ENCODE measurements at regions not wholly inside any gene's neighbourhood (a gene's known extent, or its start where the extent isn't known, plus 50 kb on each side); places are given as distances from the start of the nearest gene placed in this dataset.

- DNase-seq, result no peak
- Mint-ChIP-seq H3K36me3 (no peaks in the 10 kb centered on the region), H3K4me1 (no peaks in the 10 kb centered on the region), H3K4me3 (no peak overlapping the region), H3K27me3 (no peaks in the 10 kb centered on the region), H3K9me3 (peaks cover 0 to 5% (median 3%) of the 10 kb centered on the region in 7 donors), H3K27ac (no peak overlapping the region)
- Histone ChIP-seq H3K27me3 (ENCODE audit: control insufficient read depth, insufficient read depth, low read length) (no peaks in the 10 kb centered on the region), H3K27ac (ENCODE audit: insufficient read depth, low read length, poor library complexity, severe bottlenecking) (no peak overlapping the region), H3K9me3 (ENCODE audit: control insufficient read depth in 2 of 2, low read length in 2 of 2) (no peaks in the 10 kb centered on the region), H3K36me3 (ENCODE audit: control insufficient read depth, insufficient read depth, low read length) (no peaks in the 10 kb centered on the region), H3K4me3 (ENCODE audit: low read depth, low read length) (no peak overlapping the region), H3K4me1 (ENCODE audit: control insufficient read depth, insufficient read depth, low read length, poor library complexity, severe bottlenecking) (no peaks in the 10 kb centered on the region)
- no peak for ATAC-seq (ENCODE audit: low read depth in 2 of 2)
Measured at GRCh38 chr17:71934520-71934919, 186.3 kb upstream of the SOX9 start.

DNA sequence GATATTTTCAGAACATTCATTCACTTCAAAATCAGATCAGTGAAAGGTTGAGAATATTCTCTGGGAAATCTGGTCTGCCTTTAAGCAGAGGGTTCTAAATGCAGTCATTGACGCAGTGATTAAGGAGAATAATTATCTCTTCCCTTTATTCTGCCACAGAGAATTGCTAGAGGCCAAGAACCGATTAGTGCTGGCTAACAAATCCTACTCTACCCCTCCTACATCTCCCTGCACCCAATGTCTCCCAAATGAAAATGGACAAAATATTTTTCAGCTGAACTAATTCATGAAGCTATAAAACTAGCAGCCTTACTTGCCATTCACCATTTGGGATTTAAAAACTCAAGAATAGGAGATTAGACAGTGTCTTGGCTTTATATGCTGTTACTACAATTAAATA, 185.5 kb upstream of the SOX9 start:
- no peaks in the 10 kb centered on the region for H3K4me1 ChIP-seq (ENCODE audit: control insufficient read depth, insufficient read depth, low read length, poor library complexity, severe bottlenecking)
- H3K36me3 ChIP-seq (ENCODE audit: control insufficient read depth, insufficient read depth, low read length), result no peaks in the 10 kb centered on the region
- no peaks in the 10 kb centered on the region for H3K9me3 ChIP-seq (ENCODE audit: control insufficient read depth in 2 of 2, low read length in 2 of 2)
- H3K4me1 Mint-ChIP-seq, result no peaks in the 10 kb centered on the region
- no peak overlapping the region for H3K4me3 ChIP-seq (ENCODE audit: low read depth, low read length)
- DNase-seq, result no peak
- no peaks in the 10 kb centered on the region for H3K27me3 Mint-ChIP-seq
- ATAC-seq (ENCODE audit: low read depth in 2 of 2), result no peak
- no peak overlapping the region for H3K27ac Mint-ChIP-seq
- H3K27ac ChIP-seq (ENCODE audit: insufficient read depth, low read length, poor library complexity, severe bottlenecking), result no peak overlapping the region
- no peak overlapping the region for H3K4me3 Mint-ChIP-seq
- H3K9me3 Mint-ChIP-seq, result peaks cover 0 to 7% (median 3%) of the 10 kb centered on the region in 7 donors
- no peaks in the 10 kb centered on the region for H3K36me3 Mint-ChIP-seq
- no peaks in the 10 kb centered on the region for H3K27me3 ChIP-seq (ENCODE audit: control insufficient read depth, insufficient read depth, low read length)

DNA sequence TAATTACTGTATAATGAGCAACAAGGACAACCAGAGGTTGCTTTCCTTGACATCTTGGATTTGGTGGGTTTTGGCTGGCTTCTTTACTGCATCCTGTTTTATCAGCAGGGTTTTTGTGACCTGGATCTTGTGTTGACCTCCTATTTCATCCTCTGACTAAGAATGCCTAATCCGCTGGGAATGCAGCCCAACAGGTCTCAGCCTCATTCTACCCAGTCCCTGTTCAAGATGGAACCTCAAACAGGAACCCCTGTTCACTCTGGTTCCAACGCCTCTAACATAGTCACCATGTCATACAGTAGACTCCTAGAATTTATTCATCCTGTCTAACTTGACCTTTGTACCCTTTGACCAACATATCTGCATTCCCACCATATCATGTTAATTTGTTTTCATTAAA, 183.8 kb upstream of the SOX9 start:
- no peaks in the 10 kb centered on the region for H3K36me3 ChIP-seq (ENCODE audit: control insufficient read depth, insufficient read depth, low read length)
- ATAC-seq (ENCODE audit: low read depth in 2 of 2) (no peak), DNase-seq (no peak)
- Mint-ChIP-seq H3K4me1 (no peaks in the 10 kb centered on the region), H3K36me3 (no peaks in the 10 kb centered on the region), H3K27ac (no peak overlapping the region), H3K27me3 (no peaks in the 10 kb centered on the region), H3K4me3 (no peak overlapping the region), H3K9me3 (peaks cover 0 to 5% (median 0%) of the 10 kb centered on the region in 7 donors)
- H3K27ac ChIP-seq (ENCODE audit: insufficient read depth, low read length, poor library complexity, severe bottlenecking), result no peak overlapping the region
- H3K4me3 ChIP-seq (ENCODE audit: low read depth, low read length), result no peak overlapping the region
- H3K9me3 ChIP-seq (ENCODE audit: control insufficient read depth in 2 of 2, low read length in 2 of 2), result no peaks in the 10 kb centered on the region
- no peaks in the 10 kb centered on the region for H3K4me1 ChIP-seq (ENCODE audit: control insufficient read depth, insufficient read depth, low read length, poor library complexity, severe bottlenecking)
- H3K27me3 ChIP-seq (ENCODE audit: control insufficient read depth, insufficient read depth, low read length), result no peaks in the 10 kb centered on the region

DNA sequence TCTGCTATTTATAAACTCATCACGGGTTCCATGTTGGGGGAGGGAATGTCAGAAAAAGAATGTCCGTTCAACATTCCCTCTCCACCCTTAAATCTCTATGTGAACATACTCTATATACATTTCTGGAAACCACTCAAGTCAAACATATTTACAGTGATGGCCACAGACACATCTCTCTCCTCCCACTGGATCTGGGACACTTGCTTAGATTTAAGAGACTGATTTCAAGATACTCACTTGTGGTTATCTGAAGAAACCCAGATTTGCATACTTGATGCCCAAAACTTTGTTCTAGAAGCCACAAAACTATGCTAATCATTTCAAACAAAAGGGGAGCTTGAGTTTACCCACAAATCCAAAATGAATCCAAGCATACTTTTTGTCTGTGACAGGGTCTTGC, 182.9 kb upstream of the SOX9 start:
- no peaks in the 10 kb centered on the region for H3K9me3 ChIP-seq (ENCODE audit: control insufficient read depth in 2 of 2, low read length in 2 of 2)
- Mint-ChIP-seq H3K4me1 (no peaks in the 10 kb centered on the region), H3K9me3 (peaks cover 0 to 5% (median 1%) of the 10 kb centered on the region in 7 donors), H3K27ac (no peak overlapping the region), H3K27me3 (no peaks in the 10 kb centered on the region), H3K4me3 (no peak overlapping the region), H3K36me3 (no peaks in the 10 kb centered on the region)
- no peak for ATAC-seq (ENCODE audit: low read depth in 2 of 2)
- no peak overlapping the region for H3K27ac ChIP-seq (ENCODE audit: insufficient read depth, low read length, poor library complexity, severe bottlenecking)
- DNase-seq, result no peak
- H3K4me3 ChIP-seq (ENCODE audit: low read depth, low read length), result no peak overlapping the region
- no peaks in the 10 kb centered on the region for H3K36me3 ChIP-seq (ENCODE audit: control insufficient read depth, insufficient read depth, low read length)
- no peaks in the 10 kb centered on the region for H3K27me3 ChIP-seq (ENCODE audit: control insufficient read depth, insufficient read depth, low read length)
- H3K4me1 ChIP-seq (ENCODE audit: control insufficient read depth, insufficient read depth, low read length, poor library complexity, severe bottlenecking), result no peaks in the 10 kb centered on the region

- H3K9me3 ChIP-seq (ENCODE audit: control insufficient read depth in 2 of 2, low read length in 2 of 2), result no peaks in the 10 kb centered on the region
Measured at GRCh38 chr17:71938340-71939010, 182.3 kb upstream of the SOX9 start.

GRCh38 chr17:71941920-71942319, 178.9 kb upstream of the SOX9 start:
- Mint-ChIP-seq H3K4me3 (no peak overlapping the region), H3K9me3 (peaks cover 0 to 14% (median 8%) of the 10 kb centered on the region in 7 donors), H3K27me3 (no peaks in the 10 kb centered on the region), H3K27ac (no peak overlapping the region), H3K36me3 (no peaks in the 10 kb centered on the region), H3K4me1 (no peaks in the 10 kb centered on the region)
- no peaks in the 10 kb centered on the region for H3K4me1 ChIP-seq (ENCODE audit: control insufficient read depth, insufficient read depth, low read length, poor library complexity, severe bottlenecking)
- DNase-seq (no peak), ATAC-seq (ENCODE audit: low read depth in 2 of 2) (no peak)
- no peak overlapping the region for H3K27ac ChIP-seq (ENCODE audit: insufficient read depth, low read length, poor library complexity, severe bottlenecking)
- no peaks in the 10 kb centered on the region for H3K27me3 ChIP-seq (ENCODE audit: control insufficient read depth, insufficient read depth, low read length)
- no peaks in the 10 kb centered on the region for H3K9me3 ChIP-seq (ENCODE audit: control insufficient read depth in 2 of 2, low read length in 2 of 2)
- no peak overlapping the region for H3K4me3 ChIP-seq (ENCODE audit: low read depth, low read length)
- no peaks in the 10 kb centered on the region for H3K36me3 ChIP-seq (ENCODE audit: control insufficient read depth, insufficient read depth, low read length)

More at GRCh38 chr17:71938340-71939010, 182.3 kb upstream of the SOX9 start:
- ATAC-seq (ENCODE audit: low read depth in 2 of 2) (no peak), DNase-seq (no peak)
- Mint-ChIP-seq H3K4me1 (no peaks in the 10 kb centered on the region), H3K27ac (no peak overlapping the region), H3K4me3 (no peak overlapping the region), H3K27me3 (no peaks in the 10 kb centered on the region), H3K9me3 (peaks cover 0 to 5% (median 1%) of the 10 kb centered on the region in 7 donors), H3K36me3 (no peaks in the 10 kb centered on the region)
- no peaks in the 10 kb centered on the region for H3K36me3 ChIP-seq (ENCODE audit: control insufficient read depth, insufficient read depth, low read length)
- H3K4me3 ChIP-seq (ENCODE audit: low read depth, low read length), result no peak overlapping the region
- no peaks in the 10 kb centered on the region for H3K27me3 ChIP-seq (ENCODE audit: control insufficient read depth, insufficient read depth, low read length)
- no peaks in the 10 kb centered on the region for H3K4me1 ChIP-seq (ENCODE audit: control insufficient read depth, insufficient read depth, low read length, poor library complexity, severe bottlenecking)
- no peak overlapping the region for H3K27ac ChIP-seq (ENCODE audit: insufficient read depth, low read length, poor library complexity, severe bottlenecking)

DNA sequence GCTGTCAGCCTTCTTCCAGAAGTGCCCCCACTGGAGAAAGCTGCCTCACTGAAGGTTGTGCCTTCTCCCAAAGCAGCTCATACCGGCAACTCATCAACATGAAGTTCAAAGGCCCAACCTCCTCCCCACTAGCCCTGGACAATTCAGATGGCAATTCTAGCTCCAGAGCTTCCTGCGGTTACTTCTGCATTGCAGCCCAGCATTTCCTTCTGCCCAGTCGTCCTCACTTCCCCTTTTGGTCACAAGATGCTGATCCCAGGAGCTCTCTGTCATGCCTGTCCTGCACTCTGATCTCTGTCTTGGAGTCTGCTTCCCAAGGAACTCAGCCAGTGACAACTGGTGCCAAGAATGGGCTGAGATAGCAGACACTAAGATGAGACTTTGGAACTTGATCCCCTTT, 178.2 kb upstream of the SOX9 start:
- H3K4me1 Mint-ChIP-seq, result no peaks in the 10 kb centered on the region
- no peaks in the 10 kb centered on the region for H3K9me3 ChIP-seq (ENCODE audit: control insufficient read depth in 2 of 2, low read length in 2 of 2)
- H3K27ac Mint-ChIP-seq, result no peak overlapping the region
- H3K4me3 ChIP-seq (ENCODE audit: low read depth, low read length), result no peak overlapping the region
- DNase-seq (no peak), ATAC-seq (ENCODE audit: low read depth in 2 of 2) (no peak)
- no peaks in the 10 kb centered on the region for H3K27me3 Mint-ChIP-seq
- H3K4me1 ChIP-seq (ENCODE audit: control insufficient read depth, insufficient read depth, low read length, poor library complexity, severe bottlenecking), result no peaks in the 10 kb centered on the region
- no peak overlapping the region for H3K27ac ChIP-seq (ENCODE audit: insufficient read depth, low read length, poor library complexity, severe bottlenecking)
- H3K9me3 Mint-ChIP-seq, result peaks cover 0 to 14% (median 8%) of the 10 kb centered on the region in 7 donors
- no peaks in the 10 kb centered on the region for H3K27me3 ChIP-seq (ENCODE audit: control insufficient read depth, insufficient read depth, low read length)
- H3K36me3 ChIP-seq (ENCODE audit: control insufficient read depth, insufficient read depth, low read length), result no peaks in the 10 kb centered on the region
- H3K4me3 Mint-ChIP-seq, result no peak overlapping the region
- H3K36me3 Mint-ChIP-seq, result no peaks in the 10 kb centered on the region

DNA sequence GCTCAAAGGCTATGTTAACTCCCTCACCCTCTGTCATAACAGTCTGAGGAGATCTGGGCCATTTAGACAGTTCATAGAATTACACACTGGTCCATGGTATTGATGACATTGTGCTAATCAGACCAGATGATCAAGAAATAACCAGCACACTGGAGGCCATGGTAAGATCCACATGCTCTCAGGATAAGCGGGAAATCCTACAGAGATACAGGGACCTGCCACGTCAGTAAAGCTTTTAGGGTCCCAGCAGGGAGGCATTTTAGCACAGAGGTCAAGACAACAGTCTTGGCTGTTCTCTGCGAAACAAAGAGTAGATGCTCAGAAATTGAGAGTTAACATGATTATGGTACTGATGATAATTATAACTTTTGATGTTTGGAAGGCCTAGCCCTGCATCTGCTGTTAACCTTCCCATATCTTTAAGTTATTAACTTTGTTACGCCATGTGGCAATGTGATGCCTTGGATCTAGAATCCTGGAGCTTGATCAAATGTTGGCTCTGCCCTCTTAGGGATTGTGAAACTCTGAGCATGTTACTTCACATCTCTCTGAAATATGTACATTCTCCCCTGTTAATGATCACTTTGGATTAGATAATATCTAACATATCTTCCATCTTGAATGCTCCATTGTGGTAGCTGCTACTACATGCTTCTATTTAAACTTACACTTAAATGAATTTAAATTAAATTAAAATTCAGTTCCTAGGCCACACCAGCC, 172.0 kb upstream of the SOX9 start:
- Histone ChIP-seq H3K36me3 (ENCODE audit: control insufficient read depth, insufficient read depth, low read length) (no peaks in the 10 kb centered on the region), H3K4me1 (ENCODE audit: control insufficient read depth, insufficient read depth, low read length, poor library complexity, severe bottlenecking) (no peaks in the 10 kb centered on the region), H3K27me3 (ENCODE audit: control insufficient read depth, insufficient read depth, low read length) (no peaks in the 10 kb centered on the region), H3K9me3 (ENCODE audit: control insufficient read depth in 2 of 2, low read length in 2 of 2) (no peaks in the 10 kb centered on the region), H3K27ac (ENCODE audit: insufficient read depth, low read length, poor library complexity, severe bottlenecking) (no peak overlapping the region), H3K4me3 (ENCODE audit: low read depth, low read length) (no peak overlapping the region)
- no peak for DNase-seq
- Mint-ChIP-seq H3K27ac (no peak overlapping the region), H3K4me1 (no peaks in the 10 kb centered on the region), H3K36me3 (no peaks in the 10 kb centered on the region), H3K27me3 (no peaks in the 10 kb centered on the region), H3K9me3 (peaks cover 0 to 11% (median 5%) of the 10 kb centered on the region in 7 donors), H3K4me3 (no peak overlapping the region)
- no peak for ATAC-seq (ENCODE audit: low read depth in 2 of 2)
